ENCODE measurements at regions not wholly inside any gene's neighbourhood (a gene's known extent, or its start where the extent isn't known, plus 50 kb on each side); places are given as distances from the start of the nearest gene placed in this dataset.

GRCh38 chr16:85497622-85498314, 115.4 kb upstream of the GSE1 start:
- Mint-ChIP-seq H3K27ac (ENCODE audit: unreplicated experiment) (no peak overlapping the region), H3K36me3 (ENCODE audit: low read depth) (no peaks in the 10 kb centered on the region), H3K4me3 (ENCODE audit: unreplicated experiment) (no peak overlapping the region), H3K9me3 (ENCODE audit: low read depth) (no peaks in the 10 kb centered on the region), H3K27me3 (ENCODE audit: low read depth) (no peaks in the 10 kb centered on the region), H3K4me1 (ENCODE audit: low read depth) (no peaks in the 10 kb centered on the region)
- no peak for DNase-seq (ENCODE audit: low spot score)
- no peak for TF ChIP-seq CTCF (IDR thresholded peaks at IDR 0.05)

- Mint-ChIP-seq H3K9me3 (ENCODE audit: low read depth) (no peaks in the 10 kb centered on the region), H3K4me3 (ENCODE audit: unreplicated experiment) (no peak overlapping the region), H3K36me3 (ENCODE audit: low read depth) (no peaks in the 10 kb centered on the region), H3K27ac (ENCODE audit: unreplicated experiment) (no peak overlapping the region), H3K4me1 (ENCODE audit: low read depth) (no peaks in the 10 kb centered on the region), H3K27me3 (ENCODE audit: low read depth) (no peaks in the 10 kb centered on the region)
- DNase-seq (ENCODE audit: low spot score) = no peak
- no peak for TF ChIP-seq CTCF (IDR thresholded peaks at IDR 0.05)
Observed at GRCh38 chr16:85498607-85499006, 114.5 kb upstream of the GSE1 start.

GRCh38 chr16:85500220-85500619, 112.9 kb upstream of the GSE1 start:
- no peaks in the 10 kb centered on the region for H3K9me3 Mint-ChIP-seq (ENCODE audit: low read depth)

GRCh38 chr16:85501900-85502299, 111.2 kb upstream of the GSE1 start:
- H3K27me3 Mint-ChIP-seq (ENCODE audit: low read depth) = no peaks in the 10 kb centered on the region
- no peak overlapping the region for H3K27ac Mint-ChIP-seq (ENCODE audit: unreplicated experiment)
- no peaks in the 10 kb centered on the region for H3K9me3 Mint-ChIP-seq (ENCODE audit: low read depth)
- no peak for DNase-seq (ENCODE audit: low spot score)
- no peaks in the 10 kb centered on the region for H3K4me1 Mint-ChIP-seq (ENCODE audit: low read depth)
- no peaks in the 10 kb centered on the region for H3K36me3 Mint-ChIP-seq (ENCODE audit: low read depth)
- no peak overlapping the region for H3K4me3 Mint-ChIP-seq (ENCODE audit: unreplicated experiment)
- TF ChIP-seq CTCF (IDR thresholded peaks at IDR 0.05) = no peak

More at GRCh38 chr16:85500220-85500619, 112.9 kb upstream of the GSE1 start:
- H3K4me1 Mint-ChIP-seq (ENCODE audit: low read depth) = no peaks in the 10 kb centered on the region
- H3K4me3 Mint-ChIP-seq (ENCODE audit: unreplicated experiment) = no peak overlapping the region
- DNase-seq (ENCODE audit: low spot score) = no peak
- no peaks in the 10 kb centered on the region for H3K36me3 Mint-ChIP-seq (ENCODE audit: low read depth)
- no peak overlapping the region for H3K27ac Mint-ChIP-seq (ENCODE audit: unreplicated experiment)
- no peak for TF ChIP-seq CTCF (IDR thresholded peaks at IDR 0.05)
- H3K27me3 Mint-ChIP-seq (ENCODE audit: low read depth) = no peaks in the 10 kb centered on the region

GRCh38 chr16:85502357-85502756, 110.8 kb upstream of the GSE1 start:
- H3K27ac Mint-ChIP-seq (ENCODE audit: unreplicated experiment) = no peak overlapping the region
- no peaks in the 10 kb centered on the region for H3K9me3 Mint-ChIP-seq (ENCODE audit: low read depth)
- H3K4me3 Mint-ChIP-seq (ENCODE audit: unreplicated experiment) = no peak overlapping the region
- H3K27me3 Mint-ChIP-seq (ENCODE audit: low read depth) = no peaks in the 10 kb centered on the region
- DNase-seq (ENCODE audit: low spot score) = no peak
- H3K4me1 Mint-ChIP-seq (ENCODE audit: low read depth) = no peaks in the 10 kb centered on the region
- TF ChIP-seq CTCF (IDR thresholded peaks at IDR 0.05) = no peak
- H3K36me3 Mint-ChIP-seq (ENCODE audit: low read depth) = no peaks in the 10 kb centered on the region

All from chondrocyte (in vitro differentiated cells).